Ishikawa (cell line): ENCODE measurements at regions not wholly inside any gene's neighbourhood (a gene's known extent, or its start where the extent isn't known, plus 50 kb on each side); places are given as distances from the start of the nearest gene placed in this dataset.

Source experiments
- CEBPB ChIP-seq: IDR thresholded peaks from 2 replicates; pipeline ENCODE4 v1.6.1; 2012
- EP300 ChIP-seq: IDR thresholded peaks from 2 replicates; pipeline ENCODE4 v1.6.1; 2012; ENCODE audit warnings: borderline replicate concordance
- MAX ChIP-seq: IDR thresholded peaks from 2 replicates; pipeline ENCODE4 v1.6.1; 2012
- NFIC ChIP-seq: IDR thresholded peaks from 2 replicates; pipeline ENCODE4 v1.6.1; 2012
- RAD21 ChIP-seq: IDR thresholded peaks from 2 replicates; pipeline ENCODE4 v1.6.1; 2012; ENCODE audit warnings: low read depth
- YY1 ChIP-seq: IDR thresholded peaks from 2 replicates; pipeline ENCODE4 v1.6.1; 2012; ENCODE audit warnings: low read depth
- ZBTB7A ChIP-seq: IDR thresholded peaks from 2 replicates; pipeline ENCODE4 v1.6.1; 2012; ENCODE audit warnings: low read depth

GRCh38 chr6:135572051-135572450 is 74.5 kb upstream of the AHI1 start:
- TF ChIP-seq MAX (no peak), CEBPB (no peak), ZBTB7A (no peak), YY1 (no peak), EP300 (no peak), RAD21 (no peak), NFIC (no peak)
